ENCODE measurements at regions not wholly inside any gene's neighbourhood (a gene's known extent, or its start where the extent isn't known, plus 50 kb on each side); places are given as distances from the start of the nearest gene placed in this dataset.

- Mint-ChIP-seq H3K36me3 (no peaks in the 10 kb centered on the region), H3K27ac (no peak overlapping the region), H3K27me3 (ENCODE audit: low read depth) (no peaks in the 10 kb centered on the region), H3K4me3 (no peak overlapping the region), H3K9me3 (no peaks in the 10 kb centered on the region), H3K4me1 (peaks cover 32% of the 10 kb centered on the region)
- CTCF ChIA-PET = interaction anchor here (1.7 to 2.0 kb wide), 2 partner anchors 8 to 27 kb away, joined by 4 to 9 read pairs; no protein-coding TSS in a partner anchor
- POLR2A ChIA-PET = no interaction called here
- TF ChIP-seq E2F5 (CRISPR knock-in tag; IDR thresholded peaks at IDR 0.05) (no peak), PREB (CRISPR knock-in tag; IDR thresholded peaks at IDR 0.05; ENCODE audit: borderline replicate concordance) (no peak), NFATC4 (CRISPR knock-in tag; IDR thresholded peaks at IDR 0.05) (no peak)
- no peak for DNase-seq (ENCODE audit: low spot score)
- ATAC-seq = no peak
Measured at GRCh38 chr20:40444516-40444915, 244.5 kb downstream of the MAFB start.

GRCh38 chr20:40443753-40444152 lies 245.3 kb downstream of the MAFB start:
- Mint-ChIP-seq H3K27ac (no peak overlapping the region), H3K27me3 (ENCODE audit: low read depth) (no peaks in the 10 kb centered on the region), H3K4me1 (peaks cover 32% of the 10 kb centered on the region), H3K9me3 (no peaks in the 10 kb centered on the region), H3K4me3 (no peak overlapping the region), H3K36me3 (no peaks in the 10 kb centered on the region)
- no peak for TF ChIP-seq MXD4 (CRISPR knock-in tag; IDR thresholded peaks at IDR 0.05; ENCODE audit: borderline replicate concordance)
- TF ChIP-seq NR3C1 (CRISPR knock-in tag; conservative IDR thresholded peaks at IDR 0.05; ENCODE audit: low read depth) = no peak
- TF ChIP-seq CREB1 (CRISPR knock-in tag; IDR thresholded peaks at IDR 0.05) = no peak
- no peak for TF ChIP-seq ZNF232 (CRISPR knock-in tag; IDR thresholded peaks at IDR 0.05)
- no peak for TF ChIP-seq E2F1 (CRISPR knock-in tag; IDR thresholded peaks at IDR 0.05)
- no peak for TF ChIP-seq CTCF (IDR thresholded peaks at IDR 0.05)
- TF ChIP-seq IRF1 (CRISPR knock-in tag; IDR thresholded peaks at IDR 0.05) = no peak
- no peak for TF ChIP-seq OVOL2 (CRISPR knock-in tag; IDR thresholded peaks at IDR 0.05; ENCODE audit: borderline replicate concordance)
- no peak for TF ChIP-seq ZNF219 (CRISPR knock-in tag; IDR thresholded peaks at IDR 0.05; ENCODE audit: borderline replicate concordance)
- TF ChIP-seq TEAD1 (CRISPR knock-in tag; IDR thresholded peaks at IDR 0.05) = no peak
- TF ChIP-seq ZNF512 (CRISPR knock-in tag; IDR thresholded peaks at IDR 0.05; ENCODE audit: borderline replicate concordance) = no peak
- ChIA-PET CTCF (interaction anchor here (0.6 to 2.0 kb wide), 5 partner anchors 9 to 284 kb away, joined by 3 to 9 read pairs (median 3); no protein-coding TSS in a partner anchor), POLR2A (no interaction called here)
- DNase-seq (ENCODE audit: low spot score) = no peak
- peak; percentile 11; the same call in 1 of the 2 replicates for ATAC-seq

Data from WTC11 (cell line).